Osteocyte (in vitro differentiated cells): ENCODE measurements at regions not wholly inside any gene's neighbourhood (a gene's known extent, or its start where the extent isn't known, plus 50 kb on each side); places are given as distances from the start of the nearest gene placed in this dataset.
"Not testable (repeated sequence)": the region's sequence is repeated elsewhere in the genome, so short reads cannot be mapped to it uniquely, and the experiment has no call there.

ENCODE experiments used
- DNase-seq: peaks from one replicate; pipeline ENCODE4 v3.0.0; 2021; ENCODE audit warnings: mixed read lengths; ENCODE audit not compliant: unreplicated experiment; ENCODE audit errors: extremely low spot score
- H3K27ac Mint-ChIP-seq: one replicate; pipeline ENCODE4 v1.8.0; 2021; ENCODE audit warnings: mild to moderate bottlenecking, mixed read lengths; ENCODE audit not compliant: unreplicated experiment
- H3K27me3 Mint-ChIP-seq: one replicate; pipeline ENCODE4 v1.8.0; 2021; ENCODE audit warnings: mixed read lengths; ENCODE audit not compliant: unreplicated experiment
- H3K36me3 Mint-ChIP-seq: one replicate; pipeline ENCODE4 v1.8.0; 2021; ENCODE audit warnings: mixed read lengths; ENCODE audit not compliant: unreplicated experiment
- H3K4me1 Mint-ChIP-seq: one replicate; pipeline ENCODE4 v1.8.0; 2021; ENCODE audit warnings: mixed read lengths; ENCODE audit not compliant: unreplicated experiment
- H3K4me3 Mint-ChIP-seq: one replicate; pipeline ENCODE4 v1.8.0; 2021; ENCODE audit warnings: mild to moderate bottlenecking, moderate library complexity, mixed read lengths; ENCODE audit not compliant: unreplicated experiment
- H3K9me3 Mint-ChIP-seq: one replicate; pipeline ENCODE4 v1.8.0; 2021; ENCODE audit warnings: mixed read lengths; ENCODE audit not compliant: unreplicated experiment

DNA sequence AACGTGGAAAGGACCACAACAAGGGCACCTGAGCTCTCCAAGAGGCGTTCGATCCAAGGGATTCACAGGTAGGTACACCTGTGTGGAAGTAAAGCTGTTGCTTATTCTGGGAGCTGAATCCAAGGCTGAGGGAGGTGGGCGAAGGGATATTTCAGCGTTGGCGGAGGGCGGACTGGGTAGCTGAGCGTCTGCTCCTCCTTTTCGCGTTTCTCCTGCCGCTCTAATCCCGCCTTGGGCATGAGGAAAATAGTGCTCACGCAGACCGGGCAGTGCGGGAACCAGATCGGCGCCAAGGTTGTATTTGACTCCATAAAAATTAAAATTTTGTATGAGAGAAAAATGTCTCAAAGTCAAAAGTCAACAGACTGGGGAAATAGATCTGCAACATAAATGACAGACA, 3966.2 kb upstream of the OR11H1 start:
- not testable (repeated sequence) for DNase-seq, H3K4me1 Mint-ChIP-seq, H3K27ac Mint-ChIP-seq, H3K36me3 Mint-ChIP-seq, H3K27me3 Mint-ChIP-seq, H3K4me3 Mint-ChIP-seq
- peaks cover 43% of the 10 kb centered on the region for H3K9me3 Mint-ChIP-seq

DNA sequence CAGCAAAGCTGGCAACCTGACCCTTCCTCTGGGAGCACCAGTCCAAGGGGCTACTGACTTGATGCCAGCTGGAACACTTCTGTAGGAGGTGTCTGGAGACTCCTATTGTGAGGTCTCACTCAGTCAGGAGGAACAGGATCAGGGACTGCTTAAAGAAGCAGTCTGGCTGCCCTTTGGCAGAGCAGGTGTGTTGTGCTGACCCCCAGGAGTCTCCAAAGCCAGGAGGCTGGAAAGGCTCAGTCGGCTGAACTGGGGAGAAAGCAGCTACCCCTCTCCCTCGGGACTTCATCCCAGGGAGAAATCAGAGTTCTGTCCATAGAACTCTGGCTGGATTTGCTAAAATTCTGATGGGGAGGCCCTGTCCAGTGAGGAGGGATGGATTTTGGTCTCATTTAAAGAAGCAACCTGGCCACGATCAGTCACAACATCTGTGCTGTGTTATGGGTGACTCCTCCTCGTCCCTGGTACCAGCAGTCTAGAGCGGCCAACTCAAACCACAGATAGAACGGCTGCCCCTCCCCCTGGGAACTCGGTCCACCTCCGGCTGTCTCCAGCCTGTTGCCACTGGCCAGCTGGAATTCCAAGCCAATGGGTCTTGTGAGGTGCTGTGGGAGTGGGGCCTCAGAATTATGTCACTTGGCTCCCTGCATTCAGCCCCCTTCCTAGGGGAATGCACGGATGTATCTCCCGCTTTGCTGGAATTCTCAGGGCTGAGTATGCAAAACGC, 3959.0 kb upstream of the OR11H1 start:
- not testable (repeated sequence) for H3K36me3 Mint-ChIP-seq, H3K4me3 Mint-ChIP-seq, DNase-seq, H3K27ac Mint-ChIP-seq, H3K27me3 Mint-ChIP-seq, H3K4me1 Mint-ChIP-seq
- H3K9me3 Mint-ChIP-seq = peaks cover 47% of the 10 kb centered on the region

DNA sequence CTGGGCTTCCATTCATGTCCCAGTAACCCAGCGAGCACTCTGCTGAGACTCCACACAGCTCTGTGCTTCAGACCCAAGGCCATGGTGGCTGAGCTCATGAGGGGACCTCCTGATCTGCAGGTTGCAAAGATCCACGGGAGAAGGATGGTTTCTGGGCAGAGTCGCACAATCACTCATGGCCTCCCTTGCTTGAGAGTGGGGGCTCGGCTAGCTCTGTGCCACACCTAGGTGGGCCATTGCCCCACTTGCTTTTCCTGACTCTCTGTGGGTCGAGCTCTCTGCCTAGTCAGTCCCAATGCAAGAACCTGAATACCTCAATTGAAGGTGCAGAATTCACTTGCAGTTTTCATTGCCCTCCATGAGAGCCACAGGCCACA, 3958.4 kb upstream of the OR11H1 start:
- not testable (repeated sequence) for H3K4me1 Mint-ChIP-seq, H3K4me3 Mint-ChIP-seq, H3K36me3 Mint-ChIP-seq, H3K27me3 Mint-ChIP-seq, H3K27ac Mint-ChIP-seq, DNase-seq
- peaks cover 50% of the 10 kb centered on the region for H3K9me3 Mint-ChIP-seq

DNA sequence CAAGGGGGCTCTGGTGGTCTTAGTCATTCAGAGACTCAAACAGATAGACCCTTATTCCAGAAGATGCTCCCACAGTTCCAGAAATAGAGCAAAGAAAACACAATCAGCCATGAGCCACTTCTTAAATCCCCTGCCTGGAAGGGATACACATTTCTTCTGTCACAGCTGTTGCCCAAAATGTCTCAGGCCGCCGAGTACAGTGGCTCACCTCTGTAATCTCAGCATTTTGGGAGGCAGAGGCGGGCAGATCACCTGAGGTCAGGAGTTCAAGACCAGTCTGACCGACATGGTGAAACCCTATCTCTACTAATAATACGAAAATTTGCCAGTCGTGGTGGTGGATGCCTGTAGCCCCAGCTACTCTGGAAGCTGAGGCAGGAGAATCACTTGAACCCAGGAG, 3954.8 kb upstream of the OR11H1 start:
- H3K27me3 Mint-ChIP-seq, H3K4me1 Mint-ChIP-seq, H3K4me3 Mint-ChIP-seq, H3K36me3 Mint-ChIP-seq, H3K27ac Mint-ChIP-seq, DNase-seq: not testable (repeated sequence)
- peaks cover 58% of the 10 kb centered on the region for H3K9me3 Mint-ChIP-seq

DNA sequence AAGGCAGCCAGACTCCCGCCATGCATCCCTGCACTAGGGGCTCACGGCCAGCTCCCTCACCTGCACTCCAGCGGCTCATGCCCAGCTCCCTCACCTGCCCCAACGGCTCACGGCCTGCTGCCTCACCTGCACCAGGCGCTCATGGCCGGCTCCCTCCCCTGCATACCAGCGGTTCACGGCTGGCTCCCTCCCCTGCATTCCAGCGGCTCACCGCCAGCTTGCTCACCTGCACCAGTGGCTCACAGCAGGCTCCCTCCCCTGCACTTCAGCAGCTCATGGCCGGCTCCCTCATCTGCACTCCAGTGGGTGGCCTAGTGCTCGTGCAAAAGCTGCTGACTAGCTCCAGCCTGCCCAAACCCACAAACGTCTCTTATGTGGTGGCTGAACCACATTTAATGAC, 3953.8 kb upstream of the OR11H1 start:
- H3K27ac Mint-ChIP-seq, H3K36me3 Mint-ChIP-seq, H3K4me3 Mint-ChIP-seq, H3K27me3 Mint-ChIP-seq, DNase-seq, H3K4me1 Mint-ChIP-seq: not testable (repeated sequence)
- peaks cover 59% of the 10 kb centered on the region for H3K9me3 Mint-ChIP-seq

DNA sequence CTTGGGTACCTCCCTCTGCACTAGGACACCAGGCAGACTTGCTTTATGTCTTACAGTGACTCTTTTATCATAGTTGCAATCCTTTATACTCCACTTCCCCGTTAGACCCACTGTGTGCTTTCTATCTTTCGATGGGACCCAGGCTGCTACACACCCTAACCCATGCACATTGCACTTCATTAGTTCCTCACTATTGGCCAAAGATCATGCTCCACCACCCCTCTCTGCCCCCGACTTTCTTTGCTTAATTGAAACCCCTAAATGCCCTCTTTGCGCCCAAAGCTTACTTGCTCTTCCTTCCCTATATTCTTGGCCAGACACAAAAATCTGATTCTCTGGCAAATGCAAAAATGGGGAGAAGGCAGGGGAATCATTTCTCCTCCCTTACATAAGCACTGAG, 3953.3 kb upstream of the OR11H1 start:
- not testable (repeated sequence) for H3K4me3 Mint-ChIP-seq, H3K36me3 Mint-ChIP-seq, H3K27me3 Mint-ChIP-seq, H3K27ac Mint-ChIP-seq, H3K4me1 Mint-ChIP-seq, DNase-seq
- peaks cover 63% of the 10 kb centered on the region for H3K9me3 Mint-ChIP-seq

DNA sequence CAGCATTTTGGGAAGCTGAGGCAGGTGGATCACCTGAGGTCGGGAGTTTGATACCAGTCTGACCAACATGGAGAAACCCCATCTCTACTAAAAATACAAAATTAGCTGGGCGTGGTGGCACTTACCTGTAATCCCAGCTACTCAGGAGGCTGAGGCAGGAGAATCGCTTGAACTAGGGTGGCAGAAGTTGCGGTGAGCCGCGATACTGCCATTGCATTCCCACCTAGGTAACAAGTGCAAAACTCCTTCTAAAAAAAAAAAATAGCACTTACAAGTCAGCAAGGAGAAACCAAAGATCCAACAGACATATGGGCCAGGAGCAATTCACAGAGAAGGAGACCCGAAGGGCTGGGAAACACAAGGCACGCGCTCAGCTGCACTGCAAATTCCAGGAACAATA, 3951.3 kb upstream of the OR11H1 start:
- not testable (repeated sequence) for H3K4me3 Mint-ChIP-seq, H3K36me3 Mint-ChIP-seq, H3K27me3 Mint-ChIP-seq, H3K4me1 Mint-ChIP-seq, DNase-seq, H3K27ac Mint-ChIP-seq
- H3K9me3 Mint-ChIP-seq = peaks cover 65% of the 10 kb centered on the region

DNA sequence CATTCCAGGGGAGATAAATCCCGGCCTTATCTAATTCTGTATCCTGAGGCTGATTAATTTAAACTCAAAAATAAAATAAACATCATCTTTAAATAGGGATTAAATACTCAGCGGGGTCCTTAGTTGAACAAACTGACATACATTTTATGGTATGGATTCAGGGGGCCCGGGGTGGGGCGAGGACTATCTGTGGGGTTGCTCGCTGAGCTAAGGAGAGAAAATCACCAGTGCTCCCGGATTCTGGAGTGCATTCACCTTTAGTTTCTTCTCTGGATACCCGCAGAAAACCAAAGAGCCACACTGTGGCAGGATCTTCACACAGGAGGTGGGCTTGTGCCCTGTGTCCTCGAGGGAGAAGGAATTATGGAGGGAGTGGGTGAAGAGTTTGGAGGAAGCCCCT, 3949.9 kb upstream of the OR11H1 start:
- H3K4me1 Mint-ChIP-seq, H3K27ac Mint-ChIP-seq, DNase-seq, H3K4me3 Mint-ChIP-seq, H3K36me3 Mint-ChIP-seq, H3K27me3 Mint-ChIP-seq: not testable (repeated sequence)
- H3K9me3 Mint-ChIP-seq = peaks cover 67% of the 10 kb centered on the region

DNA sequence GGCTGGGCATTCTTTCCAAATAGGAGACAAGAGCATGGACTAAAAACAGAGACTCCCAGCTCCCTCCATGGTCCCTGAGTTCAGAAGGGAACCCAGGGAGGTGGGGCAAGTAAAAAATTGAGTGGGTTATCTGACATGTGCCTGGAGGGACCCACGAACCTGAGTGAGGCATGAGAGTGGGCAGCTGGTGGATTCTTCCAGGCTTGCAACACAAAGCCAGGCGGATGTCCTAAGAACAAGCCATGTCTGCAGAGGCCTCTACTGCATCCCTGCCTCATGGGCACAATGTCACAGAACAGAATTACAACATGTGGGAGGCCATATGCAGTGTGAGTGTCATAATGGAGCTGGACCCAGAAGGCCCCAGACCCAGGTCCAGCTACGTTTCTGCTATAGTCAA, 3949.4 kb upstream of the OR11H1 start:
- DNase-seq, H3K36me3 Mint-ChIP-seq, H3K4me1 Mint-ChIP-seq, H3K27ac Mint-ChIP-seq, H3K4me3 Mint-ChIP-seq, H3K27me3 Mint-ChIP-seq: not testable (repeated sequence)
- H3K9me3 Mint-ChIP-seq = peaks cover 71% of the 10 kb centered on the region

DNA sequence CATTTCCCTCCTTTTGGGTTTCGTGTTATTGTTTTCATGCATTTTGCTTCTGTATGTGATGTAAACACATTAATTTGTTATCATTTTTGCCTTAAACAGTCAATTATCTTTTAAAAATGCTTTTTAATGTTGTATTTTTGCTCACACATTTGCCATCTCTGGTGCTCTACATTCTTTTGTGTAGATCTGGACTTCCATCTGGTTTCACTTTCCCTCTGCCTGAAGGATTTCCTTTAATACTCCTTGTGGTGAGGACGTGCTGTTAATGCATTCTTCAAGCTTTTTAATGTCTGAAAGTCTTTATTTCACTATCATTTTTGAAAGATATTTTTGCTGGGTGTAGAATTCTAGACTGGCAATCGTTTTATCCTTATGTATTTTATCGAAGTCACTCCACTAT, 3945.9 kb upstream of the OR11H1 start:
- H3K27ac Mint-ChIP-seq = not testable (repeated sequence)

DNA sequence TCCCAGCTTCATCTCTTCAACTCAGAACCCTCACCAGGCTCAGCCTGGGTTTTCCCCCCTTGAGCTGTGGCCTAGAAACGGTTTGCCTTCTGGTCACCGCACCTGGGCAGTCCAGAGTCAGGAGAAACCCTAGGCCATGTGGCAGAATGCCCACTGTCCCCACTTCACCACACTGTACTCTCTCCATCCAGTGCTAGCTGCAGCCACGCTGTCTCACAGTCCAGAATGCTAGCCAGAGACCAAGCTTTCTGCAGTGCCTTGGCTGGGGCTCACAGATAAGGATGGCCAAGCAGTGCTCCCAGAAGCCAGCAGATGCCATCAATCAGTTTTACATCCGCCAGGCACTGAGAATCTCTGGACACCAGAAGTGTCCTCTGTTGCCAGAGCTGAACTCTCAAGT, 3943.8 kb upstream of the OR11H1 start:
- not testable (repeated sequence) for H3K27ac Mint-ChIP-seq, H3K27me3 Mint-ChIP-seq, H3K4me3 Mint-ChIP-seq, H3K4me1 Mint-ChIP-seq, DNase-seq, H3K36me3 Mint-ChIP-seq
- H3K9me3 Mint-ChIP-seq = peaks cover 45% of the 10 kb centered on the region

More for the DNA sequence above, 3945.9 kb upstream of the OR11H1 start:
- H3K9me3 Mint-ChIP-seq = peaks cover 52% of the 10 kb centered on the region
- H3K4me3 Mint-ChIP-seq, H3K27me3 Mint-ChIP-seq, DNase-seq, H3K4me1 Mint-ChIP-seq, H3K36me3 Mint-ChIP-seq: not testable (repeated sequence)

DNA sequence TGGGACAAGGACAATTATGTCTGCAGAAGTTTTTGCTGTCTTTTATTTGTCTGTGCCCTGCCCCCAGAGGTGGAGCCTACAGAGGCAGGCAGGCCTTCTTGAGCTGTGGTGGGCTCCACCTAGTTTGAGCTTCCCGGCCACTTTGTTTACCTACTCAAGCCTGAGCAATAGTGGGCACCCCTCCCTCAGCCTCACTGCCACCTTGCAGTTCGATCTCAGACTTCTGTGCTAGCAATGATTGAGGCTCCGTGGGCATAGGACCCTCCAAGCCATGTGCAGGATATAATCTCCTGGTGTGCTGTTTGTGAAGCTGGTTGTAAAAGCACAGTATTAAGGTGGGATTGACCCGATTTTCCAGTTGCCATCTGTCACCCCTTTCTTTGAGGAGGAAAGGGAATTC, 3933.4 kb upstream of the OR11H1 start:
- H3K36me3 Mint-ChIP-seq, H3K27me3 Mint-ChIP-seq, H3K27ac Mint-ChIP-seq, H3K4me3 Mint-ChIP-seq, DNase-seq, H3K4me1 Mint-ChIP-seq: not testable (repeated sequence)
- H3K9me3 Mint-ChIP-seq = peaks cover 56% of the 10 kb centered on the region
